ENCODE measurements at regions not wholly inside any gene's neighbourhood (a gene's known extent, or its start where the extent isn't known, plus 50 kb on each side); places are given as distances from the start of the nearest gene placed in this dataset.

DNA sequence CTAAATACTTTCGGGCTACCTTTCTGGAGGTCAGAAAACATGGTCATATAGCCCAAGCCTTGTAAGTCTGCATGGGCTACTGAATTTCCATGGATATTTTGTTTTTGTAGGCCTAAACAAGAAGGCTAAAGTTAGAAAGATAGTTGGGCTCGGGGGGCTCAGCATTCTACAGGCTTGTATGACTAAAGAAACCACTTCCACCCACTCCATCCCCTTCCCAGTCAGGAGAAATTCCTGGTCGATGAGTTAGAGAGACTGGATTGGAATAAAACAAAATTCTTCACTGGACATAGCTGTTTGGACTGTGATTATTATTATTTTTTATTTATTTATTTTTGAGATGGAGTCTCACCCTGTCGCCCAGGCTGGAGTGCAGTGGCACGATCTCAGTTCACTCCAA lies 539.4 kb upstream of the TNP1 start:
- H3K4me3 Mint-ChIP-seq = no peak overlapping the region
- DNase-seq (no peak), ATAC-seq (no peak)
- peaks cover 11% of the 10 kb centered on the region for H3K4me1 Mint-ChIP-seq (ENCODE audit: low read depth)
- H3K9me3 Mint-ChIP-seq = no peaks in the 10 kb centered on the region
- H3K27me3 Mint-ChIP-seq (ENCODE audit: low read depth) = no peaks in the 10 kb centered on the region
- H3K36me3 Mint-ChIP-seq (ENCODE audit: insufficient read depth) = no peaks in the 10 kb centered on the region

DNA sequence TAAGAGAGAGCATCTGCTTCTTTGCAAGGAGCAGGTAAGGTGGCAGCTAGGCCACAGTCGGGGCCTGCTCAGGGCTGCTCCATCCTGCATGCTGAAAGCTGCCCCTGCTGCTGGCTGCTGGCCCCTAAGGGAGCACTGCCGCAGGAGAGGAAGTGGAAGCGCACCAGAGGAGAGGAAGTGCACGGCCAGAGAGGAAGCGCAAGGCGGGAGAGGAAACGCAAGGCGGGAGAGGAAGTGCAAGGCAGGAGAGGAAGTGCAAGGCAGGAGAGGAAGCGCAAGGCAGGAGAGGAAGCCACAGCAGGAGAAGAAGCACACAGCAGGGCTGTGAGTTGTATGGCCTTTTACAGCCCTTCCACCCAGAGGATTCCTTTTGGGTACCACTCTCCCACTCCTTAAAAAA lies 539.0 kb upstream of the TNP1 start:
- ATAC-seq (peak; percentile 4 to 34), DNase-seq (no peak)
- no peaks in the 10 kb centered on the region for H3K27me3 Mint-ChIP-seq (ENCODE audit: low read depth)
- H3K4me1 Mint-ChIP-seq (ENCODE audit: low read depth) = peaks cover 11% of the 10 kb centered on the region
- no peaks in the 10 kb centered on the region for H3K9me3 Mint-ChIP-seq
- peak overlapping the region; percentile 17 for H3K4me3 Mint-ChIP-seq
- H3K36me3 Mint-ChIP-seq (ENCODE audit: insufficient read depth) = no peaks in the 10 kb centered on the region

DNA sequence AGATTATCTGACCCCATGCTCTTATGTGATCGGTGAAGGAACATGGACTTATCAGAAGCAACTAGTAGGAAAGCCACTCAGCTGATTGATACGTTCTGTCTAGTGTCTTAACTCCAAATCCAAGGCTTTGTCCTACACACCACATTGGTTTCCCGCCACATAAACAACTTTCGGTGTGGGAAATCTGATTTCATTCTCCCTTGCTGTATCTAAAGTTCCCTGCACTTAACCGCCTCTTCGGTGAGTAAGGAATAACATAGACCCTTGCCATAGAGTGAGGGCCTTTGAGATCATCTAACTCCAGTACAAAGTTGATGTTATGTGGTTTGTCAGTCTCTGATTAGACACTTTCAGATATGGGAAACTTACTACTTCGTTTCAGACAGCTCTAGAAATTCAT lies 538.2 kb upstream of the TNP1 start:
- Mint-ChIP-seq H3K4me1 (ENCODE audit: low read depth) (peaks cover 11% of the 10 kb centered on the region), H3K27me3 (ENCODE audit: low read depth) (no peaks in the 10 kb centered on the region), H3K9me3 (no peaks in the 10 kb centered on the region), H3K4me3 (no peak overlapping the region), H3K36me3 (ENCODE audit: insufficient read depth) (no peaks in the 10 kb centered on the region)
- ATAC-seq (no peak), DNase-seq (no peak)

DNA sequence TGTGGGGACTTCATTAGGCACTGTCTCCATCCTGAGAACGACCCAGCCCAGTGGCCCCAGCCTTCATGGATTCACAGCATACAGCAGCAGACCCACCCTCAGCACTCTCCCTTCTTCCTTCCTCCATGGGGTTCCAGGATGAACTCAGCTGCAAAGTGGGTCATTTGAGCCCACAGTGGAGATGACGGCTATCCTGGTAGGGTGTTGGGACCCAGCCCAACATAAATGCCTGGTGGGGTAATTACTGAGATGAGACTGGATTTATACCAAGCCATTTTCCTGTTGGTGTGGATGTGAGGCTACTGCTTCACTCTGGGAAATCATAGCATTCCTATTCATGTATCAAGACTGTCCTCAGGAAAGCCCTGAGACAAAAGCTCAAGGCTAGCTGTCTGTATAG lies 536.7 kb upstream of the TNP1 start:
- Mint-ChIP-seq H3K4me3 (no peak overlapping the region), H3K36me3 (ENCODE audit: insufficient read depth) (peaks cover under 1% of the 10 kb centered on the region), H3K9me3 (peaks cover 3% of the 10 kb centered on the region), H3K27me3 (ENCODE audit: low read depth) (no peaks in the 10 kb centered on the region), H3K4me1 (ENCODE audit: low read depth) (peaks cover 11% of the 10 kb centered on the region)
- ATAC-seq (no peak), DNase-seq (no peak)

DNA sequence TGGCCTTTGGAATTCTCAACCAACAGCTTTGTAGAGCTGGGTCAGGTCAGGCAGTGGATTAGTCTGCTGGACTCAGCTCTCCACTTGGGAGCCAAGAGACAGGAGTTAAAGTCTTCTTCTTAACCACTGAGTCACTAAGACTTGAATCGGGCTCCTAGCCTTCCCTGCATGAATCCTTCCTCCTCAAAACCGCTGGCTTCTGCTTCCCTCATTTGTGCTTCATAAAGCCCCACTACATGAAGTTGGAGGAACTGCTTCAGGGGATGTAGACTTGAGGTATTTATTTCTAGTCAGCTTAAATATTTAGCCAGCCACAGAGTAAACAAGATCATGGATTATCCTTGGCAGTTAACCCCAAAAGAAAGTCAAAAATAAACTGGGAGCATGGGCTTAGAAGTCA lies 536.3 kb upstream of the TNP1 start:
- DNase-seq = no peak
- H3K27me3 Mint-ChIP-seq (ENCODE audit: low read depth) = no peaks in the 10 kb centered on the region
- H3K4me1 Mint-ChIP-seq (ENCODE audit: low read depth) = peaks cover 11% of the 10 kb centered on the region
- H3K36me3 Mint-ChIP-seq (ENCODE audit: insufficient read depth) = peaks cover 5% of the 10 kb centered on the region
- H3K4me3 Mint-ChIP-seq = no peak overlapping the region
- H3K9me3 Mint-ChIP-seq = peaks cover 8% of the 10 kb centered on the region
- no peak for ATAC-seq

DNA sequence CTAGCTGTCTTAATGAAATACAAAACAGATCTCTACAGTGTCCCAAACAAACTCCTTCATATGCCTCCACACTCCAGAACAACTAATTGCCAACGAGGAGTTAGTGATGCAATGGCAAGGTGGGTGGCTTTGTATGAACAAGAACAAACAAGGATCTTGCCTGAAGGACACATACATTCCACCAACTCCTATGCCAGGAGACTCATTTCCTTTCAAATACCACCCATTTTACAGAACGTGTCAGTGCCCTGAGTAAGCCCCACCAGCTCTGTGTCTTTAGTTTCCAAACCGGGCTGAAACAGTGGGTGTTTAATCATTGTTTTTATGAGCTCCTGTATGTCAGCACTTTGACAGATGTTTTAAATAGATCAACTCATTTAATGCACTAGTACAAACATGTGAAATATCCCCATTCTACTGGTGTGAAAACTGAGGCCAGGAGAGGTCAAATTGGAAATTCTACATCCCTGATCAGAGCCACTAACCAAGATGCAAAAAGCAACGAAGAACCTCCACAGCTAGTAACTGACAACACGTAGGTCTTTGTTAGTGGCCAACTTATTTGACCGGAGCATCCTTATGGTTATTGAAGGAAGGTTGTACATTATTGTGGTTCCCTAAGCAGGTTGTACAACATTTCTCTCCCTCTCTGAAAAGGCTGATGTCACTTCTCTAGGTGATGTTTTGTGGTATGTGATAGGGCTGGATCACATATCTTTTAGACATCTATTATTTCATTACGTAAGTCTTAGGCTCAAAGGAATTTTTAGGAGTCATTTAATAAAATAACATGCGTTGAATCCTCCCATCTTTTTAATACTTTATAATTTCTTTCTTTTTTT lies 534.9 kb upstream of the TNP1 start:
- Mint-ChIP-seq H3K9me3 (peaks cover 8% of the 10 kb centered on the region), H3K4me1 (ENCODE audit: low read depth) (peaks cover 9% of the 10 kb centered on the region), H3K27me3 (ENCODE audit: low read depth) (no peaks in the 10 kb centered on the region), H3K4me3 (no peak overlapping the region), H3K36me3 (ENCODE audit: insufficient read depth) (peaks cover 5% of the 10 kb centered on the region)
- DNase-seq = no peak
- no peak for ATAC-seq

DNA sequence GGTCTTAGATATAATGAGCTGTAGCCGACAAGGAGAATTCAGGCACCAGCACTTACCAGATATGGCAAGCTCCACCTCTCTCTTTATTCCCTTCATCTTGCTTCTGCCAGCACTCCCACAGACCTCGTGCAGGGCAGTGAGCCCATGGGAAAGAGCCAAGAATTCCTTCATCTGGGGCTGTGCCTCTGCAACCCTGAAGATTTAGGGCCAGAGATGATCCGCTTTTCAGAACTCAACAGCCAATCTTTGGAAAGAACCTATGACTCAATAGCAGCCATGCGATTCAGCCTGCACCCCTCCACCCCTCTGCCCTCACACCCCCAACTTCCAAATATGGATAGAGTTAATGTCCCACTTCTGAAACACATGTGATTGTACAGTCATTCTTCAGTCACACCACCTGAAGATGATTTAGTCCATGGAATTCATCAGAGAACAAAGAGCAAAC lies 533.7 kb upstream of the TNP1 start:
- no peak for ATAC-seq
- Mint-ChIP-seq H3K27me3 (ENCODE audit: low read depth) (no peaks in the 10 kb centered on the region), H3K4me3 (no peak overlapping the region), H3K9me3 (peaks cover 8% of the 10 kb centered on the region), H3K36me3 (ENCODE audit: insufficient read depth) (peaks cover 5% of the 10 kb centered on the region), H3K4me1 (ENCODE audit: low read depth) (peaks cover 5% of the 10 kb centered on the region)
- no peak for DNase-seq

DNA sequence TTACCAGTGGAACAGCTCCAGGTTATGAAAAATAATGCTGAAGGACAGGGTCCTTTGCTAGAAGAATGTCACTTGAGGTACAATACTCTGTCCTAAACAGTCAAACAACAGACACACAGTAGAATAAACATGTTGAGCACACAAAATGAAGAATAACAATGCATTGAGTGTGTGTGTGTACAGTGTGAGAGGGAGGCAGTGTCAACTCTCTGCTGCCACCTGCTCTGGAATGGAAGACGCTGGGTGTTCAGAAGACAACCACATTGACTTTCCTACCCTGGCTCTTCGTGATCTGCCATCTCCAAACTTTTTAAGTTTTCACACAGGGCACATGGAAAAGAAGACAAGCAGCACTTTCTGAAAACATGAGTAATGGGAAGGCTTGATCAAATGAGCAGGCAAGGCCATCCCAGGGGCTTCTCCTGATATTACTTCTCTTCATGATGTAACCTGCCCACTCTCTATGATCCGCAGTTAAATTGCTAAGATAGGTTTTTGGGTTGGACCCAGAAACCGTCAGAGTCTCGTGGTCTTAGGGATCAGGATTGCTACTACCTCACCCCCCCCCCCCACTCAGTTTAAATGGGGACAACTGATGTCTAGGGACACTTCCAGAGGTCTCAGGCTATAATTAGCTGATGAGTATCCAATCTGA lies 533.2 kb upstream of the TNP1 start:
- peaks cover 8% of the 10 kb centered on the region for H3K9me3 Mint-ChIP-seq
- DNase-seq (no peak), ATAC-seq (no peak)
- no peaks in the 10 kb centered on the region for H3K4me1 Mint-ChIP-seq (ENCODE audit: low read depth)
- H3K36me3 Mint-ChIP-seq (ENCODE audit: insufficient read depth) = peaks cover 5% of the 10 kb centered on the region
- H3K4me3 Mint-ChIP-seq = no peak overlapping the region
- no peaks in the 10 kb centered on the region for H3K27me3 Mint-ChIP-seq (ENCODE audit: low read depth)

DNA sequence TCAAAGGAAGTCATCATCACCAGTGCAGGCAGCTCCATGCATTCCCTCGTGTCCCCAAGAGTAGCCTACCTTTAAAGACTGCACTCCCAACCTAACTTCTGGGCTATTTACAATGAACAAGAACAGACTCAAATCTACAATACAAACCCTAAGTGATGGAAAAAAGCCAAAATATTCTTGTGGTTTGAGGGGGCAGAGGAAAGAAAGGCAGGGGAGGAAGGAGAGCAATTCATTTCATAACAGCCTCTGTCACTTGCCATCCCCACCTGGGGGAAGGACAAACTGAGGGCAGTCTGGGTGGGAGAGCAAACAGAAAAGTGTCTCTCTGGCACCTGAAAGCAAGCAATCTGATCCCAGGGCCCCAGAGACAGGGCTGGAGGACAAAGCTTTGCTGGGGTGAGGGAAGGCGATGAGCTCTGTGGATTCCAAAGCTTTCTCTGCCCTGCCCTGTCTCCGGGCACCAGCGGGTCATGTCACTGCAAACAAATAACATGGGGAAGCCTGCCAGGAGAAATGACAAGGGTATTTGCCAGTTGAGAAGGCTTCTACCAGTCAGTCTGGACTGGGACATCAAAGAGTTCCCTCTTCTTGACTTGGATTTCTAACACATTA lies 528.0 kb upstream of the TNP1 start:
- H3K9me3 Mint-ChIP-seq = peaks cover 8% of the 10 kb centered on the region
- peaks cover 2% of the 10 kb centered on the region for H3K27me3 Mint-ChIP-seq (ENCODE audit: low read depth)
- H3K4me3 Mint-ChIP-seq = no peak overlapping the region
- ATAC-seq (no peak), DNase-seq (no peak)
- no peaks in the 10 kb centered on the region for H3K4me1 Mint-ChIP-seq (ENCODE audit: low read depth)
- peaks cover 5% of the 10 kb centered on the region for H3K36me3 Mint-ChIP-seq (ENCODE audit: insufficient read depth)

DNA sequence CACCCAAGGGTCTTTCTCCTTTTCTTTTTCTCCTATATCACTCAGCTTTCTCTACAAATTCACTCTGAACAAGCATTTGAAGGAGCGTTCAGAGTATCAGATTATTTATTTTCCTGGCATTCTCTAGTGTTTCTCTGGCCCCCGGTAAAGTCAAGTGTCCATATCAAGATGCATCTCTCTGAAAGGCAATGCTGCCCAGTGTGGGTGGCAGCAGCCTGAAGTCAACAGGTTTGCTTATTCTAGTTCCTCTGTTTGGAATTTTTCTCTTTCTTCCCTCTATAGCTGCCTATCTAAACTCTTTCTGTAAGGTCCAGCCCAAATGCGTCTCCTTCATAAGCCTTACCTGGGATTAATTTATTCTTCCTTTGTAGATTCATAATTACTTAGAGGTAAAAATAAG lies 526.2 kb upstream of the TNP1 start:
- Mint-ChIP-seq H3K36me3 (ENCODE audit: insufficient read depth) (no peaks in the 10 kb centered on the region), H3K27me3 (ENCODE audit: low read depth) (peaks cover 2% of the 10 kb centered on the region), H3K4me3 (no peak overlapping the region), H3K4me1 (ENCODE audit: low read depth) (no peaks in the 10 kb centered on the region), H3K9me3 (no peaks in the 10 kb centered on the region)
- no peak for ATAC-seq
- no peak for DNase-seq

DNA sequence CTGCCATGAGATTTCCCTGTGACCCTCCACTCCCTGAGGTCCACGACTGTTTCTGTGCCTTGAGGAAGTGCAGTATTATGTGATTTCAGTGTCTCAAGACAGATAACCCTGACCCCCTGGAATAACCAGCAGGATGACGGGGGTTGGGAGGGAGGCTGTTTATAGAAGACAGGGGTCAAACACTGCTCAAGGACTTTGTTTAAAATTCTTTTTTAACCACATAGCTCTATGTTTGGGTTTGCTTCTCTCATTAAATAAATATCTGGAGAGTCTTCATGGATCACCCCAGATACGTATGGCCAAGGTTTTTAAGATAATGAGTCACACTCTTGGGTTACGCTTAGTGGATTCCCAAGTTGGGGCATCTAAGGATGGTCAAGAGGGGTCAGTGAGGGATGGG lies 523.8 kb upstream of the TNP1 start:
- ATAC-seq (no peak), DNase-seq (no peak)
- Mint-ChIP-seq H3K4me3 (no peak overlapping the region), H3K4me1 (ENCODE audit: low read depth) (no peaks in the 10 kb centered on the region), H3K36me3 (ENCODE audit: insufficient read depth) (no peaks in the 10 kb centered on the region), H3K9me3 (no peaks in the 10 kb centered on the region), H3K27me3 (ENCODE audit: low read depth) (peaks cover 4% of the 10 kb centered on the region)

DNA sequence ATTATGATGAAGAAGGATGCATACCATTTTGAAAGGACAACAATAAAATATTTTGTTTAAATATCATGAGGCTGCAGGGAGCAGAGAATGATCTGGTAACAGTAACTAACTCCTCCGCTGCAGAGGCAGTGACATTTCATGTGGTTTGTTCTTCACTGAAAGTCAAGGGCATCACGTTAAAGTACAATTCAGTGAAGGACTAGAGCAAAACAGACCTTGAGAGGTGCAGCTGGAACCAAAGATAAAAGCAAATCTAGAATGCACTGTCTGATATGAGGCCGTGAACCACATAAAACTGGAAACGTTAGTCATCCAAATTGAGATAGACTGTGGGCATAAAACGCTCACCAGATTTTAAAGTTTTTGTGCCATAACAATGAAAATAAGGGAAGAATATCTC lies 522.9 kb upstream of the TNP1 start:
- DNase-seq (no peak), ATAC-seq (peak; percentile 37 to 65)
- H3K27me3 Mint-ChIP-seq (ENCODE audit: low read depth) = peaks cover 4% of the 10 kb centered on the region

DNA sequence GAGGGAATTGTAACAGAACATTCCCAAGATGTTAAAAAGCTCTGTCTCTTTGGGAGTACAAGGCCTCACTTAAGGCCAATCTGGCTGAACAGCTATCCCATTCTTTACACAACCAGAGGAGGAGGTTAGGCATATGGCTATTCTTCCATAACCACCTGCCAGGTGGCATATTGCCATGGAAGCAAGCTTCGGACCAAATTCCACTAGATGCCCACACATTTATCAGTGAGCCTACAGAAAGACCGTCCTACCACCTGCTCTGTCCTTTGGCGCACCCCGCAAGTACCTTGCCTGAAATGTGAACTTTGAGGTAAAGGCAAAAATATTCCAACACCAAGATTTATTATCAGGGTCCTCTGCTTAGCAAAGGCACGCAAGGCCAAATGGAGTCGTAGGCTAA lies 519.9 kb upstream of the TNP1 start:
- ATAC-seq (no peak), DNase-seq (no peak)
- Mint-ChIP-seq H3K9me3 (no peaks in the 10 kb centered on the region), H3K27me3 (ENCODE audit: low read depth) (peaks cover 5% of the 10 kb centered on the region), H3K4me3 (no peak overlapping the region), H3K36me3 (ENCODE audit: insufficient read depth) (peaks cover 5% of the 10 kb centered on the region), H3K4me1 (ENCODE audit: low read depth) (no peaks in the 10 kb centered on the region)

More for the DNA sequence above, 522.9 kb upstream of the TNP1 start:
- H3K36me3 Mint-ChIP-seq (ENCODE audit: insufficient read depth) = no peaks in the 10 kb centered on the region
- no peaks in the 10 kb centered on the region for H3K9me3 Mint-ChIP-seq
- no peaks in the 10 kb centered on the region for H3K4me1 Mint-ChIP-seq (ENCODE audit: low read depth)
- no peak overlapping the region for H3K4me3 Mint-ChIP-seq

DNA sequence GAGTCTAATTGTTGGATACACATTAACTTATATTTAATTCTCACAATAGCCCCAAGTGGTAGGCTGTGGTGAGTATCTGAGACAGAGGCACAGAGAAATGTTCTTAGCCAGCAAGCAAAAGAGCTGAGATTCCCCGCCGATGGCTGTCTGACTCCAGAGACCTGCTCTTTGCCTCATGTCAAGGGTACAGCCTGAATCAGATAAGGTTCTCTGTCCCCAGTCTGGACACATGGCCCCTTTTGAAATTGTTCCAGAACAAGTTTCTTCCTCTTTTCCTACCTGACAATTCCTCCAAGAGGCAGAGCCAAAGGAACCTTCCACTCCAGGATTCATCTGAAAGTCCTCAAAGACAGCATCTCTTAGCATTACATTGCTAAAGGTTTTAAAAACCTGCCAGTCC lies 512.9 kb upstream of the TNP1 start:
- Mint-ChIP-seq H3K9me3 (no peaks in the 10 kb centered on the region), H3K4me1 (ENCODE audit: low read depth) (no peaks in the 10 kb centered on the region)
- DNase-seq = no peak

DNA sequence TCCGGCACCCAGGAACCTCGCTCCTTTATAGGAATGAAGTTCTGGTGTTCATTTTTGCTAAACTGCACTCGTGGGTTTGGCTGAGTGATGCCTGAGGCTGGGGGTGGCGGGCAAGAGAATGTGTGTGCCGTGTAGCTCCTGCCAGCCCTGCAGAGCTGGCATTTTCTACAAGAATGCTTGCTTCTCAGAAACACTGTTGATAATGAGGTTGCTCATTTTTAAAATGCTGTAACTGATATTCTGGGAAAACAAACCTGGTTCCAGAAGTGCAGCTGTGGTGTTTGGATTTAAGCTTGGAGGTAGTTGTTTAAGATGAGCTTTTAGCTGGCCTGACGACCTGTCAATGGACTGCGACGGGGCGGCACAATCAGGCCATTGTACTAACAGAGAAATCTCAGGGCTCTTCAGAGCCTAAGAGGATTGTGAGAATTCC lies 511.9 kb upstream of the TNP1 start:
- DNase-seq = no peak
- no peaks in the 10 kb centered on the region for H3K4me1 Mint-ChIP-seq (ENCODE audit: low read depth)
- no peak overlapping the region for H3K4me3 Mint-ChIP-seq
- no peak for ATAC-seq
- no peaks in the 10 kb centered on the region for H3K9me3 Mint-ChIP-seq
- H3K36me3 Mint-ChIP-seq (ENCODE audit: insufficient read depth) = peaks cover 5% of the 10 kb centered on the region
- peaks cover 3% of the 10 kb centered on the region for H3K27me3 Mint-ChIP-seq (ENCODE audit: low read depth)

More for the DNA sequence above, 512.9 kb upstream of the TNP1 start:
- Mint-ChIP-seq H3K27me3 (ENCODE audit: low read depth) (peaks cover 3% of the 10 kb centered on the region), H3K4me3 (no peak overlapping the region), H3K36me3 (ENCODE audit: insufficient read depth) (peaks cover 5% of the 10 kb centered on the region)
- no peak for ATAC-seq

All from activated T-cell treated with anti-CD3 and anti-CD28 coated beads, Interleukin-2, amount 50 U/mL, for 4 hours (primary cell).